ENCODE measurements at regions not wholly inside any gene's neighbourhood (a gene's known extent, or its start where the extent isn't known, plus 50 kb on each side); places are given as distances from the start of the nearest gene placed in this dataset.

DNA sequence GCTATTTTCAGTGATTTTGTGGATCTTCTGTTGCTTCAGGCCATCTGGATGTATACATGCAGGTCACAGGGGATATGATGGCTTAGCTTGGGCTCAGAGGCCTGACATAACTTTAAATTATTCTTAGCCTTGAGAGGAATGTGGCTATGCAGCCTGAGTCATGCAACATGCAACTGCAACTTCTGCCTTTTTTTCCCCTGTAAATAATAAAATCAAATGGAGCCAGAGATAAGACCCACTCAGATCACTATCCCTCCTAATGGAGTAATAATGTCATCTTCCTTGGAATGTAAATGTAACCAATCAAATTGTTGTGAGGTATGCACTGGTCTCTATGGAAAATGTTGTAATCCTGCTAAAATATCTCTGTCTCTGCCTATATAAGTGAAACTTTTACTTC lies 54.9 kb downstream of the MAGEB17 start:
- intact Hi-C loops (cut with DNase I): no loop called here
- ATAC-seq (no peak), DNase-seq (ENCODE audit: missing footprints) (no peak)

DNA sequence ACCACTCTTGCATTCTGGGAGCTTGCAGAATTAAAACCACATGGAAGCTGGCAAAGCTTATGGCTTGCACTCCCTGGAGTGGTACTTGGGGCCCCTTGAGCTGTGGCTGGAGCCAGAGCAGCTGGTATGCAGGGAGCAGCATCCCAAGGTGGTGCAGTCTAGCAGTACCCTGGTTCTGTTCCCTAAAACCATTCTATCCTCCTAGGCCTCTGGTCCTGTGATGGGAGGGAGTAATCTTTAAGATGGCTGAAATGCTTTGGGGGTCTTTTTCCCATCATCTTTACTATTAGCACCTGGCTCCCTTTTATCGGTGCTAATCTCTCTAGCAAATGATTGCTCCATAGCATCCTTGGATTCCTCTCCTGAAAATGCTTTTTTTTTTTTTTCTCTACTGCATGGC lies 56.1 kb downstream of the MAGEB17 start:
- intact Hi-C loops (cut with DNase I): no loop called here
- ATAC-seq (no peak), DNase-seq (ENCODE audit: missing footprints) (no peak)

DNA sequence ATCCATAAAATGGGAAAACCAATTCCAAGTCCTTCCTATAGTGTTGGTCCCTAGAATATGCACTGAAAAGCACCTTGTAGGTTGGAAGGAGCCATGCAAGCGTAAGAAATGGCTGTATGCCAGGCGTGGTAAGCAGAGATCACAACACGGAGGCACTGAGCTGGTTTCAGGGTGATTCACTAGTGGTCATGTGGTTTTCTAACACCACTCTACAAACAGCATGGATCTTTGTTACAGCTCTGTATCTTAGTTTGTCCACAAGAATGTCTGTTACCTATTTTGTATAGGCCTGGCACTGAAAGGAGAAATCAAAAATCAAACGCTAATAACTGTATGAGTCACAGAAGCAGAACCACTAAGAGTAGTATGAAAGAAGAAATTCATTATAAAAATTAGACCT lies 71.9 kb downstream of the MAGEB17 start:
- DNase-seq (ENCODE audit: missing footprints): no peak
- no peak for ATAC-seq
- intact Hi-C loops (cut with DNase I): no loop called here

DNA sequence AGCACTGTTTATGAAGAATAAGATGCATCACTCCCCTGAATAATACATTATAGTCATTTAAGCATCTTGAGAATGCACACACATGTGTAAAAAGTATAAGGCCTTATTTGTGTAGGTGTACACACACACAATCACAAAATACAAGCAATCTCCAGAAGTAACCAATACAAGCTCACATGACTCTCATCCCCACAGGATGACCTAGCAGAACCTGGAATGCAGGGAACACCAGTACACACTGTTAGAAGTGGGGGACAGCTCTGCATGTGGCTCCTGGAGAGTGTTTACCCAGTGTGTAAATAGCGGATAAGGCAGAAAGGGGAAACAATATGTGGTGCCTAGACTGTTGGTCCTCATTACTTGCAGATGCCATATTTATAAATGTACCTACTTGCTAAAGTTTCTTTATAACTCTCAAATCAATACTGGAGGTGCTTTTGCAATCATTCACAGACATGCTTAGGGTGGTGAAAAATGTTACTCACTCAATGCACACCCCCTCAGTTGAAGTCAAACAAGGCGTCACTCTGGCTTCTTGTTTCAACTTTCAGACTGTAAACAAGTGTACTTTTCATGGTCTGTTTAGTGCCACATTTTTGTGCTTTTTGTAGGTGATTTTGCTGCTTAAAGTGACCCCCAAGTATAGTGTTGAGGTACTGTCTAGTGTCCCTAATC lies 73.1 kb downstream of the MAGEB17 start:
- no peak for ATAC-seq
- intact Hi-C loops (cut with DNase I): no loop called here

DNA sequence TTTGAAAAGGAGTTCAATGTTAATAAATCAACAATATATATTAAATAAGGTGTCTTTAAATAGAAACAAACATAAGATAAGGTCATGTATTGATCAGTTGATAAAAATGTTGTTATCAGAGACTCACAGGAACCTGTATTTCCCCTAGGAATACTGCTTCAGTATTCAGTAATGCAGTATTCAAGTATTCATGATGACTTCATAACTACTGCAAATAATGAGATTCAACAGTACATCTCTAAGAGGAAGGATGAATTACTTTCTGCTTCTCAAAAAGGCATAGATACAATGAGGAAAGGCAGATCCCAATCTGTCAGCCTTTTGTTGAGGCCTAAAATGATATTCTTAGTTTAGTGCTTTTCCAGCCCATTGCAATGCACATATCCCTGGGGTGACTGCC lies 73.7 kb downstream of the MAGEB17 start:
- ATAC-seq (no peak), DNase-seq (ENCODE audit: missing footprints) (no peak)
- intact Hi-C loops (cut with DNase I): no loop called here

More for the DNA sequence above, 73.1 kb downstream of the MAGEB17 start:
- DNase-seq (ENCODE audit: missing footprints): no peak

DNA sequence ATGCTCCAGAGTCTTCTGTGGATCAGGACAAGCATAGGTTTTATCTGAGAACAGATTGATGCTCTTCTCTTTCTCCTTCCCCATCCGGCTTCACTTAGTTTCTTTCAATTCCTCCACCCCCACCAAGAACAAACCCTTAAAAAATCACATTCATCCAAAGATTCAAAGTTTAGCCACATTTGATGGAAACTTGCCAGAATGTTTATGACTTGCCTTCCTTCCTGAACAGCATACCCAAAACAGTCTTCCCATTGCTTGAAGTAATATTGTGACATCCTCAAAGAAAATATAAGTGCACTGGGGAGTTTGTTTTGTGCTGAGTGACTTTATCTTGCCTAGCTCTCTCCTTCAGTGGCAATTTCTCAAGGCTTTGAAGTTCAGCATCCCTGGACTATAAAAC lies 83.0 kb downstream of the MAGEB17 start:
- intact Hi-C loops (cut with DNase I): no loop called here
- DNase-seq (ENCODE audit: missing footprints): no peak
- ATAC-seq: no peak

DNA sequence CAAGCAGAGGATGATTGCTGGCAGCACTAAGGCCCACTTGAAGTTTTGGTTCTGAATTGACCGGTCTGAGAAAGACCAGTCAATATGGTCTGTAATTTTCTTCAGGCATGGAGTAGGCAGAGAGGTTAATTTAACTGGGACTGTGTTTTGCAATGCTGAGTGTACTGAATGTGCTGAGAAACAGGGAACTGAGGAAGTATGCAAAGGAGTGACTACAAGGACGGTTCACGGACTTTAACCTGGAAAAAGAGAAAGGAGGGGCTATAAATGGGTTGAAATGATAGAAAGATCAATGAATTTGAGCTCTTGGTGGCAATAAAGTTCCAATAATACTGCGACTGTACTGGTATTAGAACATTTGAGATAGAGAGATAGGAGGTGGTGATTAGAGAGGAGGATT lies 84.5 kb downstream of the MAGEB17 start:
- DNase-seq (ENCODE audit: missing footprints) (no peak), ATAC-seq (no peak)
- intact Hi-C loops (cut with DNase I): no loop called here

DNA sequence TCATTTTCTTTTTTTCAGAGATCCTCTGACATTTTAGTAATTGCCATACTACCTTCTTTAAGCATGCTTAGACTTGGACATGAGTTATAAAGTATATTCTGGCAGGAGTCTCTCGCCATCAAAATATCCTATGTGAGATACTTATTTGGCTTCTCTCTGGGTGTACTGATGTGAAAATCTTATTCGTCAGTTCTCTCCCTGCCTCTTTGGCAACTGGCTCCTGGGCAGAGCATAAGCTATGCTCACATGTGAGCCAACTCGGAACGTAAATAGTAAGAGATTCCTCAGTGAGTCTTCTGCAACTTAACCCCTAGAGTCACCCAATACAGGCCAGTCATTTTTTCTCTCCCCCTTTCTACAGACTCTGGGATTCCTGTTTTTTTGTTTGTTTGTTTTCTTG lies 91.6 kb downstream of the MAGEB17 start:
- DNase-seq (ENCODE audit: missing footprints) (no peak), ATAC-seq (no peak)
- intact Hi-C loops (cut with DNase I): no loop called here

DNA sequence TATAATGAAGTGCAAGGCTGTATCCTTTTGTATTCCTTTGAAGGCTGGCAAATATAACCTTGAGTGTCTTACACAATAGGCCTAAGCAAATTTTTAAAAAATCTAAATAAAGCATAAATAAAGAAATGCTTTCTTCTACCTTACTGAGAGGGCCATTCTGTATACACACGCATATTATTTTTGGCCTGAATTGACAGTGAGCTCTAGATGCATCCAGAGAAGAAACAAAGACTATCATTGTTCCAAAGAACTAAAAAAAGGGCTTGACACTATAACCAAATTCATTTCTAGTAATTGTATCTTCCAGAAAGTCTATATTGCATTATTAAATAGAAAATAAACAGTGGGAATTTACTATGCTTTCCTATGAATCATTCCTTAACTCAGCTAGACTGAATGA lies 100.2 kb downstream of the MAGEB17 start:
- DNase-seq (ENCODE audit: missing footprints): no peak
- ATAC-seq: no peak
- intact Hi-C loops (cut with DNase I): no loop called here

DNA sequence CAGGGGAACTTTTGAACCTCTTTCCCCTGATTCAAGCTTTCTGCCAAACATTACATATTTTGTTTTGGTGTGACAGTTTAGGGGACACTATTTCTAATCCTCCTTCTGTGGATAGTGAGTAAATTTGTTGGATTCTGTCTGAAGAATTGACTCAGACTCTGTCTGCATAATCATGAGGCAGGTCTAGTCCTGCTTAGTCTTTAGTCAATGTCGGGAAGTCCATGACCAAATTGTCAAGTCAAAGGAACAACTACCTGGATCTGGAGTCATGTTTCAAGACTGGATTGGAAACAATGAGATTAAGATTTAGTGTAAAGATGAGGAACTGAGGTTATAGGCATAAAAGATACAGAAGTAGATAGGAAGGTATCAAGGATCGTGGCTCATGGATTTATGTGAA lies 100.9 kb downstream of the MAGEB17 start:
- DNase-seq (ENCODE audit: missing footprints): no peak
- no peak for ATAC-seq
- intact Hi-C loops (cut with DNase I): no loop called here

DNA sequence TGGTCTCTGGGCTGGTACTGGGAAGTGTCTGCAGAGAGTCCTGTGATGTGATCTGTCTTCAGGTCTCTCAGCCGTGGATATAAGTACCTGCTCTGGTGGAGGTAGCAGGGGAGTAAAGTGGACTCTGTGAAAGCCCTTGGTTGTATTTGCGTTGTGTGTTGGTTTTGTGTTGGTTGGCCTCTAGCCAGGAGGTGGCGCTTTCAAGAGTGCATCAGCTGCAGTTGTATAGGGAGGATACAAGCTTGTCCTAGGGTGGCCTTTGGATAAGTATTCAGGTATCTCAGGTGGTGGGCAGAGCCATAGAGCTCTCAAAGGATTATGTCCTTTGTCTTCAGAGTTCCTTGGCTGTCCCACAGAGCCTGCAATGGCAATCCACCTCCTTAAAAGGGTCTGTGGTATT lies 111.6 kb downstream of the MAGEB17 start:
- intact Hi-C loops (cut with DNase I): no loop called here
- no peak for ATAC-seq
- DNase-seq (ENCODE audit: missing footprints): no peak

DNA sequence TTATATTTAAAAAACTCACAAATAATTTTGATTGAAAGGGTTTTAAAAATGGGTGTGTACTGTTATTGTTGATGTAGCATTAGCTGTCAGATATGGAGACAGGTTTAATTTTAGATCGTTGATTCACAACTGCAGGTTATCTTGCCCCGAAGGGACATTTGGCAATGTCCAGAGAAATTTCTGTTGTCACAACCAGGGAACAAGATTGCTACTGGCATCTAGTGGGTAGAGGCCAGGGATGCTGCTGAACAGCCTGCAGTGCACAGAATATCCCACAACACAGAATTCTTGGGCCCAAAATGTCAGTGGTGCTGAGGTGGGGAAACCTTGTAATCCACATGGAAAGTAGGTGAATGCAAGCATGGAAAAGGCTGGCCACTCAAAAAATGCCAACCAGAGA lies 114.9 kb downstream of the MAGEB17 start:
- ATAC-seq: peak; percentile 48
- no peak for DNase-seq (ENCODE audit: missing footprints)
- intact Hi-C loops (cut with DNase I): no loop called here

DNA sequence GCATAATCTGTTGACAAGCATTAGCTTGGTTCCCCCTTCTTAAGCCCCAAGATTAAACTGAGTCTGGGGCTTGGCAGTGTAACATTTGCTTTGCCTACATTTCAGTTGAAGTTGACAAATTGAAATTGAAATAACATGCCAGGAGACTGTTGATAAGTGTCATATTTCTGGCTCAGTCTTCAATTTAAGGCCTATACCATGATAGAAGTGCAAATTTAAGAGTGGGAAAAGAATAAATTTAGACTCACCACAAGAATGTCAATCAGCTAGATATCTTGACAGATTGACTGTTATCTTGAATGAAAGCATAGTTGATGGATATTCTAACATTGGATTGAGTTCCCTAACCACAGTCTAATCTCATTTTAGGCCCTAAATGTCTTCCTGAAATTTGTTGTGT lies 117.6 kb downstream of the MAGEB17 start:
- intact Hi-C loops (cut with DNase I): no loop called here
- ATAC-seq (no peak), DNase-seq (ENCODE audit: missing footprints) (no peak)

DNA sequence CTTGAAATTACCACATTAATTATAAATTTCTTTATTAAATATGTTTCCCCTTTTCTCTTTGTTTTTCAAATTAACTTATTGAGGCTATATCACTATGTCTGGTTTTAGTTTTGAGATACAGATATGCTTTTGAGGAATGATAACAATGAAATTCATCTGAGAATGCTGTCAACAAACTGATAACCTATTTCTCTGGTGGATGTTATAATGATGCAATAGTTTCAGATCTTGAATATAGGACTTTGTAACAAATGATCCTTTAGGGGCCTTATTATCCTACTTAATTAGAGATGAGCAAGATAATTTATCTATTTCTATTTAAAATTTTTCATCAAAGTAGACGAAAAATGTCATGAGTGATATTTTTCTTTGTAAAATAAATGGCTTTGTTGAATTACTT lies 123.7 kb downstream of the MAGEB17 start:
- intact Hi-C loops (cut with DNase I): no loop called here
- ATAC-seq: no peak
- DNase-seq (ENCODE audit: missing footprints): no peak

DNA sequence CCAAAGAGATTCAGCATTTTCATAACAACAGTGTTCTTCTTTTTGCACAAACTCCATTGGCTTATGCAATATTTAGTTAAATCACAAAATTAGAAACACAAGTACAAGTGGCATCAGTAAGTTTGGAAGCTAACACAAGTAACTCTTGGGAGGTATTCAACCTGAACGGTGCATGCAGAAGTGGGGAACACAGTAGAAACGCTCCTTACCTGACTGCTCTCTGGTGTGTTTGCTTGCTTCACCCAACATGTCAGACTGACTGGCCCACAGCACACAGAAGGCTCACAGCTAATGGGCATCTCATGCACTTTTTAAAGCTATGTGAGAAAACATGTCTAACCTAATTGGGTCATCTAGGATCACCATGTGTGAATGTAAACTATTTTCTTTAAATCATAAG lies 133.6 kb downstream of the MAGEB17 start:
- ATAC-seq (no peak), DNase-seq (ENCODE audit: missing footprints) (no peak)
- intact Hi-C loops (cut with DNase I): no loop called here

DNA sequence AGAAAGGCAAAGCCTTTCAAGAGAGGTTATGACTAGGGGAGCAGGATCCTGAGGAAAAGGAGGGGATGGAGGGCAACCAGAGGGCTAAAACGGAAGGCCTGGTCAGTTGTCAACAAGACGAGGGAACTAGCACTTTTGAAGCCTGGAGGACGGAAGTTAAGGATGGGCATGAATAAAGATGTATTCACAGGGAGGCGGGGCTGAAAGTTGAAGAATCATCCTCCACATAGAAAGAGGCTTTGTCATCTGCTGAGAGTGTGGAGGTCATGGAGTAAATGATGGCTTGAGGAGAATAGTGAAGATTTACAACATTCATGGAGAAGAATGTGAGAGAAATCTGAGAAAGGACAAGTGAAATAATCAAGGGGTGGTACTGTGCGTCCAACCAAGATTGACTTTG lies 137.5 kb downstream of the MAGEB17 start:
- DNase-seq (ENCODE audit: missing footprints) (no peak), ATAC-seq (no peak)
- intact Hi-C loops (cut with DNase I): no loop called here

DNA sequence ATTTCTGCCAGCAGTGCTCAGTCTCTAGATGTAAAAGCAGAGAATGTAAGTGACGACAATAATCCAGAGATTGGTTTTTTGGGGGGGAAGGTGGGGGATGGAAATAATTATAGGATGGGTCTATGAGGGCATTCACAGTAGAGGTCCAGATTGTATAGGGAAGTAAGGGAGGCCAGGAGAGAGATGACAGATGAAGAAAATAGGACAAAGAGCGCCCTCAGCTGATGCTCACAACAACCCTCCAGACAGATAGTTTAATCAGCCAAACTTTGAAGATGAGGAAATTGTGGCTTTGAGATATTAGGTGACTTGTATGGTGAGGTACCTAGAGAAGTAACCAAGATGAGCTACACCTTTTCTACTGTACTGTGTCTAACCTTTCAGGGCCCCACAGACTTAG lies 137.9 kb downstream of the MAGEB17 start:
- intact Hi-C loops (cut with DNase I): no loop called here
- ATAC-seq (no peak), DNase-seq (ENCODE audit: missing footprints) (no peak)

DNA sequence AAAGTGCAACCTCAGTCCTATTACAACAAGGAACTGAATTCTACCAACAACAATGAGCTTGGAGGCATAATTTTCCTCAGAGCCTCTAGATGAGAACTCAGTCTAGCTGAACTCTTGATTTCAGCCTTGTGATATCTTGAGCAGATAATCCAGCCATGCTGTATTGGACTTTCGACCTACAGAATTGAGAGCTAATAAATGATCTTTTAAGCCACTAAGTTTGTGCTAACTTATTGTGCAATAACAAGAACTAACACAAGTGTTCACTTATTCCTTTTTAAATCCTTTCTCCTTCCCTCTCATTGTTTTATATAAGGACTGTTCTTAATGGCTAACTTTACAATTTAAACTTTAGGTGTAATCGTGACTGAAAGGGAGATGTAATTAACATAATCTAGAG lies 140.7 kb downstream of the MAGEB17 start:
- intact Hi-C loops (cut with DNase I): no loop called here
- ATAC-seq (no peak), DNase-seq (ENCODE audit: missing footprints) (no peak)

DNA sequence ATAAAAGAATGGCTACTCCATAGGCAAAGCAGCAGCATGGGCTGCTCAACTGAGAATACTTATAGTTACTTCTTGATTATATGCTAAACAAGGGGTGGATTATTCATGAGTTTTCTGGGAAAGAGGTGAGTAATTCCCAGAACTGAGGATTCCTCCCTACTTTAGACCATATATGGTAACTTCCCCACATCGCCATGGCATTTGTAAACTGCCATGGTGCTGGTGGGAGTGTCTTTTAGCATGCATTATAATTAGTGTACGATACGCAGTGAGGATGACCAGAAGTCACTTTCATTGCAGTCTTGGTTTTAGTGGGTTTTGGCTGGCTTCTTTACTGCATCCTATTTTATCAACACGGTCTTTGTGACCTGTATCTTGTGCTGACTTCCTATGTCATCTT lies 141.5 kb downstream of the MAGEB17 start:
- DNase-seq (ENCODE audit: missing footprints) (no peak), ATAC-seq (no peak)
- intact Hi-C loops (cut with DNase I): no loop called here

DNA sequence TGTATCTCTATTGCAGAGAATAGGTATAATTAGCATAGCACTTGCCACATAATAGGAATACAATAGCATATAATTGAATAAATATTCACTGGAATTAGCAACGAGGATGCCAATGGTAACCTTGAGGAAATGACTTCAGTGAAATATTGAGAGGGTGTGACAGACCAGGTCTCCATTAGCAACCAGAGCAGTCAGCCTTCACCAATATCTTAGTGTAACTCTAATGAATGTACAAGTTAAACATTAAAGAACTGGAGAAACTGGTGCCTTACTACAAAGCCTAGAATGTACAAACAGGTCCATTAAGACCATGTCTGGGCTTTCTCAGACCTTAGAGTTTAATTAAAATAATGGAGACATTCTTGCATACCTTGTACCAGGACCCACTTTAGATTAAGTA lies 143.0 kb downstream of the MAGEB17 start:
- DNase-seq (ENCODE audit: missing footprints) (no peak), ATAC-seq (no peak)
- intact Hi-C loops (cut with DNase I): no loop called here

DNA sequence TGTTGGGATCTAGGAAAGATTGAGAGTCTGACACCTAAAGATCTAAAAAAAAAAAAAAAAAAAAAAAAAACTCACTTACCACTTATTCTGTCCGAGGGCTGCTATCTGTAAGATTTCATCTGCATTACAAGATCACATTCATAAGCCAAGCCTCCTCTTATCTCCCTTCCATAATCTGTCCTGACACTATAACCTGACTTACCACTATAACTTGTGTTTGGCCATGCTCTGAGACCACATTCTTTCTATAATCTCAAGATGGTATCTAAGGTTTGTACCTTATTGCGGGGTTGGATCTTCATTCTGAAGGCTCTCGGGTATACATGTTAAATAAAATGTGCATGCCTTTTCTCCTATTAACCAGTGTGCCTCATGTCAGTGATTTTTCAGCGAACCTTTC lies 144.4 kb downstream of the MAGEB17 start:
- no peak for DNase-seq (ENCODE audit: missing footprints)
- ATAC-seq: no peak
- intact Hi-C loops (cut with DNase I): no loop called here
